A673 (cell line): ENCODE measurements at regions not wholly inside any gene's neighbourhood (a gene's known extent, or its start where the extent isn't known, plus 50 kb on each side); places are given as distances from the start of the nearest gene placed in this dataset.

ENCODE experiments used
- BruUV-seq: library from RNA; stranded (reverse); fragments of 400-500 nt; replicated peaks from 2 replicates; lab custom pipeline; 2021; lab: Mats Ljungman, UMichigan
- CTCF ChIA-PET: fragments of 300-600 bp; sonication (Branson Sonifier 250); formaldehyde crosslinking; loops from one replicate; lab custom pipeline; 2022; ENCODE audit warnings: antibody characterized with exemption; lab: Charles Lee
- POLR2A ChIA-PET: fragments of 300-600 bp; sonication (Branson Sonifier 250); formaldehyde crosslinking; loops from one replicate; lab custom pipeline; 2022; ENCODE audit warnings: antibody characterized with exemption; ENCODE audit not compliant: low non-redundant PET; lab: Charles Lee
- DNase-seq: peaks from one replicate; pipeline ENCODE4 v3.0.0-alpha.2; 2015; ENCODE audit warnings: low spot score
- H3K27ac ChIP-seq: fragments of 200-600 bp; sonication (generic); 2 replicates; pipeline ENCODE4 v1.5.1; 2016; ENCODE audit warnings: mixed run types, low read depth, mild to moderate bottlenecking, mixed read lengths, antibody characterized with exemption, low read length; ENCODE audit not compliant: poor library complexity, severe bottlenecking
- H3K27me3 ChIP-seq: fragments of 200-600 bp; sonication (generic); replicated peaks from 2 replicates; pipeline ENCODE4 v1.6.1; 2017; ENCODE audit warnings: mixed run types, low read depth, mild to moderate bottlenecking, mixed read lengths, antibody characterized with exemption, low read length; ENCODE audit not compliant: insufficient read depth, poor library complexity
- H3K36me3 ChIP-seq: fragments of 200-600 bp; sonication (generic); 2 replicates; pipeline ENCODE4 v1.6.1; 2016; ENCODE audit warnings: mixed run types, mild to moderate bottlenecking, mixed read lengths, antibody characterized with exemption, low read length; ENCODE audit not compliant: insufficient read depth, poor library complexity, severe bottlenecking
- H3K4me1 ChIP-seq: fragments of 200-600 bp; sonication (generic); 2 replicates; pipeline ENCODE4 v1.6.1; 2017; ENCODE audit warnings: mixed run types, mild to moderate bottlenecking, mixed read lengths, antibody characterized with exemption, low read length; ENCODE audit not compliant: insufficient read depth, poor library complexity, severe bottlenecking
- H3K4me3 ChIP-seq: fragments of 200-600 bp; sonication (generic); 2 replicates; pipeline ENCODE4 v1.5.1; 2016; ENCODE audit warnings: low read depth, mixed run types, mild to moderate bottlenecking, mixed read lengths, low read length; ENCODE audit not compliant: poor library complexity, severe bottlenecking
- H3K9me3 ChIP-seq: fragments of 200-600 bp; sonication (generic); 2 replicates; pipeline ENCODE4 v1.6.1; 2016; ENCODE audit warnings: mixed run types, low read depth, mild to moderate bottlenecking, mixed read lengths, antibody characterized with exemption, low read length; ENCODE audit not compliant: poor library complexity, severe bottlenecking
- CTCF ChIP-seq: fragments of 300-800, 200-600 bp; sonication (generic); conservative IDR thresholded peaks from 2 replicates; pipeline ENCODE4 v1.5.1; 2017; ENCODE audit warnings: low read depth, mild to moderate bottlenecking, antibody characterized with exemption, low read length, moderate library complexity, mixed read lengths
- EZH2 ChIP-seq: fragments of 200-600 bp; sonication (generic); IDR thresholded peaks from 2 replicates; pipeline ENCODE4 v1.6.1; 2017; ENCODE audit warnings: borderline replicate concordance, low read depth, mild to moderate bottlenecking, mixed read lengths, antibody characterized with exemption, low read length; ENCODE audit not compliant: poor library complexity, severe bottlenecking
- intact Hi-C: fragments of 100-400 bp; cut with micrococcal nuclease; formaldehyde crosslinking; loops from one replicate; pipeline ENCODE4 v1.10.0; 2022; ENCODE audit not compliant: unreplicated experiment

GRCh38 chr1:193703121-193703520 lies 516.7 kb upstream of the B3GALT2 start:
- H3K27ac ChIP-seq = no peak overlapping the region
- H3K4me1 ChIP-seq = no peaks in the 10 kb centered on the region
- BruUV-seq = no TSS peak
- DNase-seq = no peak
- ChIA-PET CTCF (no interaction called here), POLR2A (no interaction called here)
- H3K27me3 ChIP-seq = no peaks in the 10 kb centered on the region
- intact Hi-C loops = no loop called here
- TF ChIP-seq EZH2 = no peak
- TF ChIP-seq CTCF = no peak
- H3K36me3 ChIP-seq = no peaks in the 10 kb centered on the region
- H3K4me3 ChIP-seq = no peak overlapping the region
- H3K9me3 ChIP-seq = no peaks in the 10 kb centered on the region

GRCh38 chr1:193701759-193702158 lies 515.3 kb upstream of the B3GALT2 start:
- H3K27ac ChIP-seq = no peak overlapping the region

GRCh38 chr1:193700710-193701355 lies 514.4 kb upstream of the B3GALT2 start:
- Histone ChIP-seq H3K27ac (no peak overlapping the region), H3K9me3 (no peaks in the 10 kb centered on the region), H3K36me3 (no peaks in the 10 kb centered on the region), H3K4me1 (peaks cover 2% of the 10 kb centered on the region), H3K4me3 (no peak overlapping the region), H3K27me3 (no peaks in the 10 kb centered on the region)
- POLR2A ChIA-PET = no interaction called here
- CTCF ChIA-PET = no interaction called here
- BruUV-seq = no TSS peak
- intact Hi-C loops = no loop called here
- DNase-seq = peak; percentile 56
- TF ChIP-seq EZH2 = no peak
- TF ChIP-seq CTCF = no peak

More at GRCh38 chr1:193701759-193702158, 515.3 kb upstream of the B3GALT2 start:
- Histone ChIP-seq H3K27me3 (no peaks in the 10 kb centered on the region), H3K9me3 (no peaks in the 10 kb centered on the region), H3K4me1 (no peaks in the 10 kb centered on the region), H3K4me3 (no peak overlapping the region), H3K36me3 (no peaks in the 10 kb centered on the region)
- CTCF ChIA-PET = no interaction called here
- no TSS peak for BruUV-seq
- TF ChIP-seq EZH2 (no peak), CTCF (no peak)
- POLR2A ChIA-PET = interaction anchor here (0.6 kb wide), 1 partner anchor 520 kb away, joined by 3 read pairs; no protein-coding TSS in a partner anchor
- intact Hi-C loops = no loop called here
- no peak for DNase-seq
